ENCODE measurements at regions not wholly inside any gene's neighbourhood (a gene's known extent, or its start where the extent isn't known, plus 50 kb on each side); places are given as distances from the start of the nearest gene placed in this dataset.

DNA sequence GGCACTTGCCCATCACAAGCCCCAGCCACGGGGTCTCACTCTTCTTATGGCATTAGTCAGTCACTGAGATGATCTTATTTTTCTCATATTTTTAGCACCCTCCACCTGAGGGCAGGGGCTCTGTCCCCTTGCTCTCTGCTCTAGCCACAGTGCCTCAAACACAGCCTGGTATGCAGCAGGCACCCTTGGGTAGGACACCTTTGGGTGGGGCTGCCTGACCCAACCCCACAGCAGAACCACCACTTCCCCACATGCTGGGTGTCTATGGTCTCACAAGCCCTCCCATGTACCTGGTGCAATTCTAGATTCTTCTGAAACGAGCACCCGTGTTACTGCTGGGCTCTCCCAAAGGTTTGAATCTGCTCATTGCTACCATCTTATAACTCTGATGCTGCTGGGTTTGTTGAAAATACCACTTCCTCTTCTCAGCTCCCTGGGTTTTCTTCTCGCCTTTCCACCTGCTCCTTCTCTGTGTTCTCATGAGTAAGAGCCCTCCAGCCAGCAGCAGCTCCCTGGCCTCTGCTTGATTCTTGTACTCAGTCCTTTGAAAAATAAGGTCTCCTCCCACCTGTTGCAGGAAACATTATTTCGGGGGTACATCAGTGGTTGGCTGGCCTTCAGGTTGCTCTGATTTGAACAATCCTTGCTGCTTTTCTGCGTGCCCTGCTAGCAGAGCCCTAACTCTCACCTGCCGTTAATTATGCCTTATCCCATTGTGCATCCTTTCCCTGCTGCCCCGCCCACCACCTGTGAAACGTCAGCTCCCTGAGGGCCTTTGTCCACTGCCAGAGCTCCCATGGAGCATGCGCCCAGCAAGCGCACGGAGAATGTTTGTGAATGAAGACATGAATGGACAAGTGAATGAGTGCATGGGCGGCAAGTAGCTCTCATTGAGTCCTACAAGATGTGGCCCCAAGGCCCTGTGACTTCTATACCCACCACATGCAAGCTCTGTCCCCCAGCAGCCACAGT, 1181.6 kb downstream of the TBC1D22A start:
- no peak for DNase-seq

DNA sequence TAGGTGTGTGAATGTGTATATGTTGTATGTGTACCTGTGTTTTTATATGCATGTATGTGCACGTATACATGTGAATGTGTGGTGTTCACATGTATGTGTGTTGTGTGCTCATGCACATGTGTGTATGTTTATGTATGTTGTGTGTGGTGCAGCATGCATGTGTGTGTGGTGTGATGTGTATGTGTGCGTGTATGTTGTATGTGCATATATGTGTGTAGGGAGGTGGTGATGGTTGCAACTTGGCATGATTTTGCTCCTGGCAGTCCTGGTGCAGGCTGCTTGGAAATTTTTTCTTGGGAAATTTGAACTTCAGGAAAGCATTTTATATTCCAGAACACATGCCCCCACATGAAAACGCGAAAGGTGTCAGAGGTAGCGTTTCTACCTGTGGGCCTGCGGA, 1177.8 kb downstream of the TBC1D22A start:
- no peak for DNase-seq

DNA sequence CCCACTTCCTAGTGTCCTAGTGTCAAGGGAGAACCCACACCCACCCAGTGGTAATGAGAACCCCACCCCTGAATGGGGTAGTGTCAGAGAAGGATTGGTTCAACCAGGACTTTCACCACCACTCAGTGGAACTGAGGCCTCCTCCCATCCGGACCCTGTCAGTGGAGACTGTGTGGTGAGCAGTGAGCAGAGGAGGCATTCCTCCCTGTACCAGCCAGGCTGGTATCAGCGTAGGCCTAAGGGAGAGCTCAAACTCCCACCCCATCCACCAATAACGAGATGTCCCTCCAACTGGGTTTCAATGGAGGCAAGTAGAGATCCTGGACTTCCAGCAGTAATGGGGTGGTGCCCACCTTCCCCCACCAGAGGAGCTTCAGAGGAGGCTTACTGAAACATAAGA, 1171.4 kb downstream of the TBC1D22A start:
- no peak for DNase-seq

GRCh38 chr22:47933226-47933625, 1170.8 kb downstream of the TBC1D22A start:
- DNase-seq = no peak

DNA sequence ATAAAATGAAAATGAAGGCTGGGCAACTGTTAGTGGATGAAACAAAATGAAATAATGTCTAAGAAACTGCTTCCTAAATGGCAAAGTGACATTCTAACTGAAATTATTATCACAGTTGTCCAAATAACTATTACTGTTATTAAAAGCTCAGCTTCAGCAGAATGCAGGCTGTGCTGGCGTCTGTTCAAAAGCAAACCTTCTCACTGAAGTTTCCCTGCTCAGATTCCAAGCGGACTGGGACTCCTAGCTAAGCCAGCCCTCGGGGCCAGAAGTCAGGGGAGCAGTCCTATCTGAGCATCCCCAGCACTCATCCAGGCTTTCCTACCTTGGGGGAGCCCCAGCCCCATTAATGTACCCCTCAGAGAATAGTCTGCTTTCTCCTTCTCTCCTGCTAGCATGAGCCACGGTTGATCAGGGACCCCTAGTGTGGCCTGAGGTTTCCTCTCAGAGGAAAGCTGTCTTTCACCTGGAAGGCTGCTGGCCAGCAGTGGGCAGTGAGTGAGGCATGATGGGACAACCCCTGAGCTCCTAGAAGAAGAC, 1167.3 kb downstream of the TBC1D22A start:
- DNase-seq = no peak

DNA sequence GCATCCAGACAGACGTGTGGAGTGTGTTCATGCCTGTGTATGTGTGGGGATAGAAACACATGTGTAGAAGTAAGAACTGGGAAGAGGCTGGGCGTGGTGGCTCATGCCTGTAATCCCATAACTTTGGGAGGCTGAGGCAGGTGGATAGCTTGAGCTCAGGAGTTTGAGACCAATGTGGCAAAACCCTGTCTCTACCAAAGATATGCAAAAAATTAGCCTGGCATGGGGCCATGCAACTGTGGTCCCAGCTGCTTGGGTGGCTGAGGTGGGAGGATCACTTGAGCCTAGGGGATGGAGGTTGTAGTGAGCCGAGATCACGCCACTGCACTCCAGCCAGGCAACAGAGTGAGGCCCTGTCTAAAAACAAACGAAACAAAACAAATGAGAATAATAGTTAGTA, 1166.6 kb downstream of the TBC1D22A start:
- DNase-seq = no peak

DNA sequence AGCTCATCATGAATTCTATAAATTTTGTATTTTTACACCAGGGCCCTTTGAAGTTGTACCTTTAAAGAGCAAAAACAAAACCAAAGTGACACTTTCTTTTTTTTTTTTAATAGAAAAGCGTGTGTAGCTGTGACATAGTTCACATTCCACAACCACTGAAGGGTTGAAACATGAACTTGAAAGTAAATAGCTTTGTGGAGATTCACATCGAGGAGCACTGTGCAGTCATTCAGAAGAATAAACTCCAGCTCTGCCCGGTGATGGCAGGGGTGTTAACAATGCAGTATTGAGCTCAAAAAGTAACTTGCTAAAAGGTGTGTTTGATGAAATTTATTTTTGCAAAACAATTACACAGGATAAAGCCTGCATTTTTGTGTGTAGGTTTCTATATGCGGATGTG, 1166.2 kb downstream of the TBC1D22A start:
- DNase-seq = no peak

GRCh38 chr22:47927648-47928210, 1165.3 kb downstream of the TBC1D22A start:
- no peak for DNase-seq

DNA sequence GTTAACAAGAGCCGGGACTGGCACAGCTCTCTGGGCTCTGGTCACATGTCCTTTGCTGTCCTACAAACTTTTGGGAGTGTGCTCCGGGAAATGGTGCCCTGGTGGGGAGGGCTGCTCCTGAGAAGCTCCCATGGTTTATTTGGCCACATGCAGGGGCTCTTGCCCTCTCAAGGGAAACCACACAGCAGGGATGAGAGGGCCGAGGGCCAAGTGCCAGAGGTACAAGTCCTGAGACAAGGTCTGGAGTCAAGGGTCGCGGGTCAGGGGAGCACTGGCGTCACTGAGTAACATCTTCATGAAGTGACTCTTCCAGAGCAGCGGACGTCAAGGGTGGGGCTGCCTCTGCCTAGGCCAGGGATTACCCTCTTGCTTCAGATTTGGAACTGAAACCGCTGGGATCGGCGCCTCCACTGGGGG, 1160.6 kb downstream of the TBC1D22A start:
- no peak for DNase-seq

- no peak for DNase-seq
These were observed 1159.5 kb downstream of the TBC1D22A start for GRCh38 chr22:47921906-47922305.

GRCh38 chr22:47920380-47920959, 1158.0 kb downstream of the TBC1D22A start:
- no peak for DNase-seq

- no peak for DNase-seq
These were observed 1157.4 kb downstream of the TBC1D22A start for GRCh38 chr22:47919893-47920292.

DNA sequence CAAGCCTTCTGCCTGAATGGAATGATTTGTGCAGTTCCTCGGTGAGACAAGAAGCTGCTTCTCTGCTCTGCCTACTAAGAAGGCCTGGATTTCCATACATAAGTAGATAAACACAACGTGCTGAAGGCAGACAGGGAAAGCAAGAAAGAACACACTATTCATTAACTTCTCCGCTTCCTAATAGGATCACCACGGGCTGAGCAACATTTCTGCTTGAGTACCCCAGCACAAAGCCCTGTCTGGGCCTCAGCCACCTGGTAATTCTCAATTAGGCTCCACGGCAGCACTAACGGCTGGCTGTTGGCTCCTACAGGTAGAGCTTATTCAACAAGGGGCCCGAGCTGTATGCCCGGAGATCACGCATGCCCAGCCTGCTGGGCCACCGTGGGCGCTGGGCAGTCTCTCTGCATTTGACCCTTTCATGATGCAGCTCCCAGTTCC, 1156.6 kb downstream of the TBC1D22A start:
- DNase-seq = no peak

GRCh38 chr22:47918276-47918921, 1155.9 kb downstream of the TBC1D22A start:
- peak; percentile 57 for DNase-seq

- no peak for DNase-seq
These were observed 1152.1 kb downstream of the TBC1D22A start for GRCh38 chr22:47914481-47915097.

DNA sequence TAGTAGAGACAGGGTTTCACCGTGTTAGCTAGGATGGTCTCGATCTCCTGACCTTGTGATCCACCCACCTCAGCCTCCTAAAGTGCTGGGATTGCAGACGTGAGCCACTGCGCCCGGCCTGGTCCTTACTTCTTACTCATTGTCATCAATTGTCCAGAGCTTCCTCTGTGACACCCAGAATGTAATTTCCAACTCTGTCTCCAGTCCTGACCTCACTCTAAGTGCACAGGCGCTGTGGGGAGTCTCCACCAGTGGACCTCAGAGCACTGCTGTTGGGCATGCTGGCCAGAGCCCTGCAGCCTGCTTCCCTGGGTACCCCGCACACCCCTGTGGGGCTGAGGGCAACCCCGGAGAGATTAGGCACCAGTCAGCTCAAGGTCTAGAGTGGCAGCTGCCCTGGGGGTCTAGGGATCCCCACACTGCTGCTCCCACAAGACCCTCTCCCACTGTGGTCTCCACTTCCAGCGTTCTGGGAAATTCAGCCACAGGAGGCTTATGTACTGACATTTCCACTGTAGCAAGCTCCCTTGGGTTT, 1140.3 kb downstream of the TBC1D22A start:
- no peak for DNase-seq

- no peak for DNase-seq
These were observed 1139.5 kb downstream of the TBC1D22A start for GRCh38 chr22:47901911-47902310.

- DNase-seq = no peak
These were observed 1137.4 kb downstream of the TBC1D22A start for GRCh38 chr22:47899894-47900293.

DNA sequence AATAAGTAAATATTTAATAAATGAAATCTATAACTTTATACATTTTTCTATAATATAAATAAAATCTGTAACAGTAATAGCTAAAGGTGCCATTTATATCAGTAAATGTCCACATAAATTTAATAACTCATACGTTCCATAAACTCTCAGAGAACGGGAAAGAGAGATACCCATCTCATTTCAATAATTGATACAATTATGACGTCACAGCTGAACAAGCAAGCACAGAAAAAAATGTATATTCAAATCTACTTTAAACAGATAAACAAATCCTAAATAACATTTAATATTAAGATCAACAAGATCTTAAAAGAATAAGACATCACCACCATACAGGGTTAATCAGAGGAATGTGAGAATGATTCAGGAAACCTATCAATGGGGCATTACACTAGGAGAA, 1136.5 kb downstream of the TBC1D22A start:
- DNase-seq = no peak

DNA sequence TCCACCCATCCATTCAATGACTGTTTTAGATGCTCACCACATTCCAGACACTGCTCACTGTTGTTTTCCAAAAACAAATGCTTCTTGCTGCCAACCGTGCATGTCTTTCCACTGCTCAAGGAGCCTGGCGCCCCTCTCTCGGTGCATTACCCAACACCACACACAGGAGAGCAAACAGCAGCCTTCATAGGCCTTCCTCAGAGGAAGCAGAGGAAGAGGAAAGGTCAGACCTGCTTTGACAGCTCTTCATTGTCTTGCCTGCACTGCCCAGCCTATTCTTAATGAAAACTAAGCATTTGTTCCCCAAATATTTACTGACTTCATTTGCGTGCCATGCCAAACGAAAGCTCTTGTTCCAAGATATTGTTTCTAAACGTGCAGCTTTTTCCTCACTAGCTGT, 1129.2 kb downstream of the TBC1D22A start:
- no peak for DNase-seq

GRCh38 chr22:47888817-47889216, 1126.4 kb downstream of the TBC1D22A start:
- DNase-seq = no peak

- no peak for DNase-seq
These were observed 1122.3 kb downstream of the TBC1D22A start for GRCh38 chr22:47884775-47885174.

All from activated CD4-positive, alpha-beta T cell treated with anti-CD3 and anti-CD28 coated beads, Interleukin-2, amount 50 U/mL, for 16 hours (primary cell).